Lower lobe of right lung (tissue), 2 donors: ENCODE measurements at regions not wholly inside any gene's neighbourhood (a gene's known extent, or its start where the extent isn't known, plus 50 kb on each side); places are given as distances from the start of the nearest gene placed in this dataset.

Experiments used
- ATAC-seq, 2 donors: fragments of 200-7000 bp; cut with Tn5 transposase; one replicate each; pipeline ENCODE4 v1.9.1; 2020 to 2022; ENCODE audit warnings: mild to moderate bottlenecking in 2 of 2, moderate library complexity in 2 of 2
- DNase-seq: peaks from one replicate; pipeline ENCODE4 v3.0.0-alpha.2; 2020
- H3K27ac ChIP-seq: fragments of 200-600 bp; one replicate; pipeline ENCODE4 v1.8.0; 2022
- H3K27me3 ChIP-seq: fragments of 200-600 bp; one replicate; pipeline ENCODE4 v1.8.0; 2022; ENCODE audit warnings: low read depth
- H3K36me3 ChIP-seq: fragments of 200-600 bp; one replicate; pipeline ENCODE4 v1.8.0; 2022; ENCODE audit warnings: mild to moderate bottlenecking
- H3K4me1 ChIP-seq: fragments of 200-600 bp; one replicate; pipeline ENCODE4 v1.8.0; 2022
- H3K4me3 ChIP-seq: fragments of 200-600 bp; one replicate; pipeline ENCODE4 v1.8.0; 2022; ENCODE audit warnings: mild to moderate bottlenecking
- H3K9me3 ChIP-seq: fragments of 200-600 bp; one replicate; pipeline ENCODE4 v1.8.0; 2022
- CTCF ChIP-seq: fragments of 200-600 bp; IDR thresholded peaks from one replicate; pipeline ENCODE4 v1.8.0; 2022; ENCODE audit warnings: antibody characterized with exemption, mild to moderate bottlenecking
- intact Hi-C: fragments of 100-400 bp; cut with DNase I; formaldehyde crosslinking; loops from one replicate; pipeline ENCODE4 v1.11.0; 2022
- donor health status: DM: no; HTN: yes; CAD: no; lungs with severe emphysema.

GRCh38 chr13:77480066-77480465 is 55.4 kb upstream of the SCEL start:
- no peaks in the 10 kb centered on the region for H3K9me3 ChIP-seq
- no peak overlapping the region for H3K4me3 ChIP-seq
- no peak for TF ChIP-seq CTCF
- no peak for DNase-seq
- H3K27me3 ChIP-seq = no peaks in the 10 kb centered on the region
- no peak for ATAC-seq
- H3K36me3 ChIP-seq = no peaks in the 10 kb centered on the region
- H3K4me1 ChIP-seq = peaks cover 8% of the 10 kb centered on the region
- intact Hi-C loops = no loop called here
- H3K27ac ChIP-seq = no peak overlapping the region

- ATAC-seq (no peak), DNase-seq (no peak)
- Histone ChIP-seq H3K27me3 (no peaks in the 10 kb centered on the region), H3K4me1 (peaks cover 8% of the 10 kb centered on the region), H3K36me3 (no peaks in the 10 kb centered on the region), H3K4me3 (no peak overlapping the region), H3K27ac (no peak overlapping the region), H3K9me3 (no peaks in the 10 kb centered on the region)
- intact Hi-C loops = no loop called here
- no peak for TF ChIP-seq CTCF
Observed at GRCh38 chr13:77479326-77479725, 56.2 kb upstream of the SCEL start.

- Histone ChIP-seq H3K4me3 (no peak overlapping the region), H3K36me3 (no peaks in the 10 kb centered on the region), H3K27me3 (no peaks in the 10 kb centered on the region), H3K4me1 (peaks cover 8% of the 10 kb centered on the region), H3K27ac (peak overlapping the region; percentile 69), H3K9me3 (no peaks in the 10 kb centered on the region)
- intact Hi-C loops = no loop called here
- TF ChIP-seq CTCF = no peak
- no peak for DNase-seq
- ATAC-seq = peak; percentile 39 to 46
Observed at GRCh38 chr13:77477299-77477848, 58.1 kb upstream of the SCEL start.

- intact Hi-C loops = no loop called here
- Histone ChIP-seq H3K4me3 (no peak overlapping the region), H3K9me3 (no peaks in the 10 kb centered on the region), H3K27ac (no peak overlapping the region), H3K4me1 (peaks cover 8% of the 10 kb centered on the region), H3K36me3 (no peaks in the 10 kb centered on the region), H3K27me3 (no peaks in the 10 kb centered on the region)
- DNase-seq (no peak), ATAC-seq (no peak)
- no peak for TF ChIP-seq CTCF
Observed at GRCh38 chr13:77476456-77476855, 59.0 kb upstream of the SCEL start.

- H3K36me3 ChIP-seq = no peaks in the 10 kb centered on the region
- H3K9me3 ChIP-seq = no peaks in the 10 kb centered on the region
- H3K4me1 ChIP-seq = peaks cover 8% of the 10 kb centered on the region
- no peaks in the 10 kb centered on the region for H3K27me3 ChIP-seq
- intact Hi-C loops = no loop called here
- no peak for TF ChIP-seq CTCF
- DNase-seq (no peak), ATAC-seq (no peak)
- no peak overlapping the region for H3K4me3 ChIP-seq
- no peak overlapping the region for H3K27ac ChIP-seq
Observed at GRCh38 chr13:77475345-77476084, 60.0 kb upstream of the SCEL start.
